ENCODE measurements at regions not wholly inside any gene's neighbourhood (a gene's known extent, or its start where the extent isn't known, plus 50 kb on each side); places are given as distances from the start of the nearest gene placed in this dataset.

DNA sequence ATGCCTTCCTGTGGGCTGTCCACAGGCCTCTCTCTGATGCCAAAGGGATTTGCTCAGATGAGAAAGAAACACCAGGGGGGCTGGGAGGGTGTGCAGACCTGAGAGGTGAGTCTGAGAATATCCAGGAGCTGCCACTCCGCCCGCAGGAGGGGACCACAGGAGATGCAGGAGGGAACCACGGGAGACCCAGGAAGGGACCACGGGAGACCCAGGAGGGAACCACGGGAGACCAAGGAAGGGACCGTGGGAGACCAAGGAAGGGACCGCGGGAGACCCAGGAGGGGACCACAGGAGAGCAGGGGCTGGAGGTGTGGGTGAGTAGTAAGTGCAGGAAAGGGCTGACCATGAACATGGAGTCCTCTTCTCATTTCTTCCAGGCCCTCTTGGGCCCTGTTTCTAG is 74.6 kb upstream of the SFSWAP start:
- TF ChIP-seq, protein P1, sequence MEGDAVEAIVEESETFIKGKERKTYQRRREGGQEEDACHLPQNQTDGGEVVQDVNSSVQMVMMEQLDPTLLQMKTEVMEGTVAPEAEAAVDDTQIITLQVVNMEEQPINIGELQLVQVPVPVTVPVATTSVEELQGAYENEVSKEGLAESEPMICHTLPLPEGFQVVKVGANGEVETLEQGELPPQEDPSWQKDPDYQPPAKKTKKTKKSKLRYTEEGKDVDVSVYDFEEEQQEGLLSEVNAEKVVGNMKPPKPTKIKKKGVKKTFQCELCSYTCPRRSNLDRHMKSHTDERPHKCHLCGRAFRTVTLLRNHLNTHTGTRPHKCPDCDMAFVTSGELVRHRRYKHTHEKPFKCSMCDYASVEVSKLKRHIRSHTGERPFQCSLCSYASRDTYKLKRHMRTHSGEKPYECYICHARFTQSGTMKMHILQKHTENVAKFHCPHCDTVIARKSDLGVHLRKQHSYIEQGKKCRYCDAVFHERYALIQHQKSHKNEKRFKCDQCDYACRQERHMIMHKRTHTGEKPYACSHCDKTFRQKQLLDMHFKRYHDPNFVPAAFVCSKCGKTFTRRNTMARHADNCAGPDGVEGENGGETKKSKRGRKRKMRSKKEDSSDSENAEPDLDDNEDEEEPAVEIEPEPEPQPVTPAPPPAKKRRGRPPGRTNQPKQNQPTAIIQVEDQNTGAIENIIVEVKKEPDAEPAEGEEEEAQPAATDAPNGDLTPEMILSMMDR (optimal IDR thresholded peaks at IDR 0.05 in 1 of 3, IDR thresholded peaks at IDR 0.05 in 1 of 3, conservative IDR thresholded peaks at IDR 0.05 in 1 of 3; ENCODE audit: extremely low read depth in 1 of 3, insufficient read depth in 2 of 3, low read length in 3 of 3) = no peak
- no peak for TF ChIP-seq EZH2 (IDR thresholded peaks at IDR 0.05; ENCODE audit: low read length)

Data from keratinocyte (primary cell).